ENCODE measurements at regions not wholly inside any gene's neighbourhood (a gene's known extent, or its start where the extent isn't known, plus 50 kb on each side); places are given as distances from the start of the nearest gene placed in this dataset.

DNA sequence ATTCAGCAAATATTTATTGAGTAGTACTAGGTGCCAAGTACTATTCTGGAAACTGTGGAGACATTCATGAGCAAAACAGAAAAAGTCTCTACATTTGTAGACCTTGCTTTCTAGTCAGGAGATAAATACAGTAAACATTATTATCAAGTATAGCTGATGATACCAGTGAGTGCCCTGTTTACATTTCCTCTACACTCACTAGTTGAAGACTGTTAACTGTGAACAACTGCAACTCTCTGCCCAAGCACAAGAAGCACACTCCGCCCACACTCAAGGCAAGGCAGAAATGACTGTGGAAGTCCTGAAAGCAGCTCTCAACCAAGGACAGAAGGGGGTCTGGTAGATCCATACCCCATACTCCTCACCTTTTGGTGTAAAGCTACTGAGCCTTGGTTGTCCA lies 837.0 kb downstream of the DIAPH3 start (continued):
- no peak for TF ChIP-seq REST (IDR thresholded peaks at IDR 0.05; ENCODE audit: unreplicated experiment)
- TF ChIP-seq NANOG (IDR thresholded peaks at IDR 0.05; ENCODE audit: borderline replicate concordance), result no peak
- TF ChIP-seq ETS1 (IDR thresholded peaks at IDR 0.05), result no peak
- no peak for TF ChIP-seq POLR2AphosphoS5 (IDR thresholded peaks at IDR 0.05; ENCODE audit: low read depth)
- no peak for TF ChIP-seq CTCF (conservative IDR thresholded peaks at IDR 0.05; ENCODE audit: low read depth in 2 of 2)
- TF ChIP-seq ZNF331 (CRISPR knock-in tag; IDR thresholded peaks at IDR 0.05; ENCODE audit: low read depth), result no peak
- no peak for TF ChIP-seq STAT1 (IDR thresholded peaks at IDR 0.05; ENCODE audit: unreplicated experiment)
- no peak for TF ChIP-seq ZNF114 (CRISPR knock-in tag; IDR thresholded peaks at IDR 0.05)
- TF ChIP-seq CREB1 (CRISPR knock-in tag; IDR thresholded peaks at IDR 0.05; ENCODE audit: low read depth), result no peak
- no peak for TF ChIP-seq EZH2phosphoT487 (IDR thresholded peaks at IDR 0.05; ENCODE audit: unreplicated experiment)
- TF ChIP-seq EZH2 (IDR thresholded peaks at IDR 0.05; ENCODE audit: low read depth, unreplicated experiment), result no peak
- no peak for TF ChIP-seq JUNB (IDR thresholded peaks at IDR 0.05; ENCODE audit: unreplicated experiment)

- H3K4me1 ChIP-seq (ENCODE audit: insufficient read depth), result no peaks in the 10 kb centered on the region
- Mint-ChIP-seq H3K36me3 (ENCODE audit: low read depth) (no peaks in the 10 kb centered on the region), H3K9me3 (no peaks in the 10 kb centered on the region), H3K27me3 (ENCODE audit: insufficient read depth, low read depth, poor library complexity) (peaks cover 2% of the 10 kb centered on the region), H3K4me3 (no peak overlapping the region), H3K27ac (no peak overlapping the region), H3K4me1 (no peaks in the 10 kb centered on the region)
- H3K4me3 ChIP-seq, result no peak overlapping the region
- no peaks in the 10 kb centered on the region for H3K9me2 ChIP-seq (ENCODE audit: insufficient read depth)
- DNase-seq (ENCODE audit: low spot score), result no peak
- H3K36me3 ChIP-seq (ENCODE audit: insufficient read depth), result no peaks in the 10 kb centered on the region
- no peak overlapping the region for H2AFZ ChIP-seq
- ATAC-seq, result no peak
- H3K27me3 ChIP-seq (ENCODE audit: insufficient read depth), result no peaks in the 10 kb centered on the region
- no peaks in the 10 kb centered on the region for H3F3A ChIP-seq (replicated peaks; ENCODE audit: low read depth)
- H3K79me2 ChIP-seq (replicated peaks; ENCODE audit: insufficient read depth), result no peaks in the 10 kb centered on the region
- H3K27ac ChIP-seq (ENCODE audit: low read depth), result no peak overlapping the region
- H3K4me2 ChIP-seq, result no peak overlapping the region
- no peak for TF ChIP-seq STAT1 (IDR thresholded peaks at IDR 0.05; ENCODE audit: unreplicated experiment)
- TF ChIP-seq ETS1 (IDR thresholded peaks at IDR 0.05), result no peak
- TF ChIP-seq JUNB (IDR thresholded peaks at IDR 0.05; ENCODE audit: unreplicated experiment), result no peak
- TF ChIP-seq POLR2AphosphoS5 (IDR thresholded peaks at IDR 0.05; ENCODE audit: low read depth), result no peak
- no peak for TF ChIP-seq EZH2 (IDR thresholded peaks at IDR 0.05; ENCODE audit: low read depth, unreplicated experiment)
- no peaks in the 10 kb centered on the region for H4K20me1 ChIP-seq (replicated peaks; ENCODE audit: insufficient read depth)
These were observed 833.0 kb downstream of the DIAPH3 start for GRCh38 chr13:59330764-59331163.

All from GM23338 (cell line).